ENCODE measurements at regions not wholly inside any gene's neighbourhood (a gene's known extent, or its start where the extent isn't known, plus 50 kb on each side); places are given as distances from the start of the nearest gene placed in this dataset.
"Not testable (repeated sequence)": the region's sequence is repeated elsewhere in the genome, so short reads cannot be mapped to it uniquely, and the experiment has no call there.

- H3K4me1 Mint-ChIP-seq (ENCODE audit: low read depth); H3K27me3 Mint-ChIP-seq; H3K36me3 Mint-ChIP-seq; H3K27ac Mint-ChIP-seq; H3K4me3 Mint-ChIP-seq: not testable (repeated sequence)
- H3K9me3 Mint-ChIP-seq (ENCODE audit: low read depth): peaks cover 14% of the 10 kb centered on the region
These were observed 122.1 kb downstream of the LEPR start for GRCh38 chr1:65542592-65542991.

GRCh38 chr1:65550306-65551010 is 130.0 kb downstream of the LEPR start:
- not testable (repeated sequence) for H3K4me1 Mint-ChIP-seq (ENCODE audit: low read depth); H3K27ac Mint-ChIP-seq; H3K27me3 Mint-ChIP-seq; H3K4me3 Mint-ChIP-seq
- Mint-ChIP-seq H3K36me3 (peaks cover 15% of the 10 kb centered on the region), H3K9me3 (ENCODE audit: low read depth) (peaks cover 14% of the 10 kb centered on the region)

- Mint-ChIP-seq H3K36me3 (peaks cover 15% of the 10 kb centered on the region), H3K9me3 (ENCODE audit: low read depth) (peaks cover 23% of the 10 kb centered on the region)
- H3K4me1 Mint-ChIP-seq (ENCODE audit: low read depth); H3K27ac Mint-ChIP-seq; H3K27me3 Mint-ChIP-seq; H3K4me3 Mint-ChIP-seq: not testable (repeated sequence)
These were observed 132.0 kb downstream of the LEPR start for GRCh38 chr1:65552484-65552883.

GRCh38 chr1:65554086-65554764 is 133.8 kb downstream of the LEPR start:
- H3K27ac Mint-ChIP-seq; H3K27me3 Mint-ChIP-seq; H3K4me1 Mint-ChIP-seq (ENCODE audit: low read depth); H3K4me3 Mint-ChIP-seq: not testable (repeated sequence)
- H3K36me3 Mint-ChIP-seq: peaks cover 13% of the 10 kb centered on the region
- H3K9me3 Mint-ChIP-seq (ENCODE audit: low read depth): peaks cover 28% of the 10 kb centered on the region

GRCh38 chr1:65554829-65555228 is 134.4 kb downstream of the LEPR start:
- H3K36me3 Mint-ChIP-seq: peaks cover 13% of the 10 kb centered on the region
- H3K9me3 Mint-ChIP-seq (ENCODE audit: low read depth): peaks cover 28% of the 10 kb centered on the region
- H3K27ac Mint-ChIP-seq: no peak overlapping the region
- no peak overlapping the region for H3K4me3 Mint-ChIP-seq
- no peaks in the 10 kb centered on the region for H3K27me3 Mint-ChIP-seq
- H3K4me1 Mint-ChIP-seq (ENCODE audit: low read depth): no peaks in the 10 kb centered on the region

- no peaks in the 10 kb centered on the region for H3K4me1 Mint-ChIP-seq (ENCODE audit: low read depth)
- H3K4me3 Mint-ChIP-seq: no peak overlapping the region
- H3K27ac Mint-ChIP-seq: no peak overlapping the region
- H3K36me3 Mint-ChIP-seq: peaks cover 3% of the 10 kb centered on the region
- H3K9me3 Mint-ChIP-seq (ENCODE audit: low read depth): peaks cover 18% of the 10 kb centered on the region
- no peaks in the 10 kb centered on the region for H3K27me3 Mint-ChIP-seq
These were observed 137.7 kb downstream of the LEPR start for GRCh38 chr1:65558215-65558614.

- H3K9me3 Mint-ChIP-seq (ENCODE audit: low read depth): peaks cover 9% of the 10 kb centered on the region
- H3K27ac Mint-ChIP-seq: no peak overlapping the region
- no peaks in the 10 kb centered on the region for H3K4me1 Mint-ChIP-seq (ENCODE audit: low read depth)
- H3K36me3 Mint-ChIP-seq: peaks cover 21% of the 10 kb centered on the region
- H3K27me3 Mint-ChIP-seq: no peaks in the 10 kb centered on the region
- no peak overlapping the region for H3K4me3 Mint-ChIP-seq
These were observed 144.0 kb downstream of the LEPR start for GRCh38 chr1:65564493-65564892.

GRCh38 chr1:65568285-65568684 is 147.8 kb downstream of the LEPR start:
- H3K27me3 Mint-ChIP-seq: no peaks in the 10 kb centered on the region
- H3K4me1 Mint-ChIP-seq (ENCODE audit: low read depth): no peaks in the 10 kb centered on the region
- H3K36me3 Mint-ChIP-seq: peaks cover 21% of the 10 kb centered on the region
- no peak overlapping the region for H3K27ac Mint-ChIP-seq
- peaks cover 9% of the 10 kb centered on the region for H3K9me3 Mint-ChIP-seq (ENCODE audit: low read depth)
- H3K4me3 Mint-ChIP-seq: no peak overlapping the region

- Mint-ChIP-seq H3K27ac (no peak overlapping the region), H3K4me1 (ENCODE audit: low read depth) (no peaks in the 10 kb centered on the region), H3K9me3 (ENCODE audit: low read depth) (peaks cover 5% of the 10 kb centered on the region), H3K27me3 (no peaks in the 10 kb centered on the region), H3K36me3 (peaks cover 10% of the 10 kb centered on the region), H3K4me3 (no peak overlapping the region)
These were observed 152.4 kb downstream of the LEPR start for GRCh38 chr1:65572701-65573421.

- no peaks in the 10 kb centered on the region for H3K36me3 Mint-ChIP-seq
- no peaks in the 10 kb centered on the region for H3K27me3 Mint-ChIP-seq
- no peak overlapping the region for H3K27ac Mint-ChIP-seq
- no peaks in the 10 kb centered on the region for H3K4me1 Mint-ChIP-seq (ENCODE audit: low read depth)
- H3K4me3 Mint-ChIP-seq: no peak overlapping the region
- no peaks in the 10 kb centered on the region for H3K9me3 Mint-ChIP-seq (ENCODE audit: low read depth)
These were observed 156.8 kb downstream of the LEPR start for GRCh38 chr1:65577278-65577677.

GRCh38 chr1:65577982-65578381 is 157.5 kb downstream of the LEPR start:
- H3K9me3 Mint-ChIP-seq (ENCODE audit: low read depth); H3K36me3 Mint-ChIP-seq; H3K4me1 Mint-ChIP-seq (ENCODE audit: low read depth); H3K27ac Mint-ChIP-seq; H3K4me3 Mint-ChIP-seq; H3K27me3 Mint-ChIP-seq: not testable (repeated sequence)

- Mint-ChIP-seq H3K4me3 (no peak overlapping the region), H3K27me3 (peaks cover 2% of the 10 kb centered on the region), H3K36me3 (peaks cover 3% of the 10 kb centered on the region), H3K4me1 (ENCODE audit: low read depth) (no peaks in the 10 kb centered on the region), H3K9me3 (ENCODE audit: low read depth) (peaks cover 10% of the 10 kb centered on the region), H3K27ac (no peak overlapping the region)
These were observed 160.7 kb downstream of the LEPR start for GRCh38 chr1:65581119-65581518.

- Mint-ChIP-seq H3K36me3 (peaks cover 3% of the 10 kb centered on the region), H3K27me3 (peaks cover 2% of the 10 kb centered on the region), H3K9me3 (ENCODE audit: low read depth) (peaks cover 16% of the 10 kb centered on the region), H3K4me3 (no peak overlapping the region), H3K4me1 (ENCODE audit: low read depth) (no peaks in the 10 kb centered on the region), H3K27ac (no peak overlapping the region)
These were observed 163.9 kb downstream of the LEPR start for GRCh38 chr1:65584399-65584798.

- no peak overlapping the region for H3K4me3 Mint-ChIP-seq
- H3K27me3 Mint-ChIP-seq: peaks cover 1% of the 10 kb centered on the region
- H3K27ac Mint-ChIP-seq: no peak overlapping the region
- H3K9me3 Mint-ChIP-seq (ENCODE audit: low read depth): peaks cover 6% of the 10 kb centered on the region
- peaks cover 7% of the 10 kb centered on the region for H3K36me3 Mint-ChIP-seq
- no peaks in the 10 kb centered on the region for H3K4me1 Mint-ChIP-seq (ENCODE audit: low read depth)
These were observed 169.8 kb downstream of the LEPR start for GRCh38 chr1:65590279-65590678.

- H3K27me3 Mint-ChIP-seq: peaks cover 1% of the 10 kb centered on the region
- H3K27ac Mint-ChIP-seq: no peak overlapping the region
- H3K36me3 Mint-ChIP-seq: peaks cover 7% of the 10 kb centered on the region
- H3K4me1 Mint-ChIP-seq (ENCODE audit: low read depth): no peaks in the 10 kb centered on the region
- H3K4me3 Mint-ChIP-seq: no peak overlapping the region
- H3K9me3 Mint-ChIP-seq (ENCODE audit: low read depth): peaks cover 6% of the 10 kb centered on the region
These were observed 173.0 kb downstream of the LEPR start for GRCh38 chr1:65593516-65593915.

All from activated naive CD8-positive, alpha-beta T cell (primary cell).